ENCODE measurements at regions not wholly inside any gene's neighbourhood (a gene's known extent, or its start where the extent isn't known, plus 50 kb on each side); places are given as distances from the start of the nearest gene placed in this dataset.

DNA sequence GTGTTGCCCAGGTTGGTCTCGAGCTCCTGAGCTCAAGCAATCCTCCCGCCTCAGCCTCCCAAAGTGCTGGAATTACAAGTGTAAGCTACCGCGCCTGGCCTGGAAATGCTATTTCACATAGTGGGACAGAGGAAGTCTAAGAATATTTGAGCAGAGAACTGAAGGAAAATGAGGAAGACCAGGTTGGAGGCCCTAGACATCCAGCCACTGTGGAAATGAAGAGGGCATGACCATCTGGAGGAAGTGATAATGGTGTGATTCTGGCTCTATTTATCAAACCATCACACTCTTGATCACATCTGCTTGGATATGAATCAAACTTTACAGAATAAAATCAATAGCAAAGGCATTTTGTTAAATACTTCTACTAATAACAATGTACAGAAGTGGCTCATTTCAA is 65.9 kb upstream of the ARHGEF3 start:
- TF ChIP-seq, protein P1, sequence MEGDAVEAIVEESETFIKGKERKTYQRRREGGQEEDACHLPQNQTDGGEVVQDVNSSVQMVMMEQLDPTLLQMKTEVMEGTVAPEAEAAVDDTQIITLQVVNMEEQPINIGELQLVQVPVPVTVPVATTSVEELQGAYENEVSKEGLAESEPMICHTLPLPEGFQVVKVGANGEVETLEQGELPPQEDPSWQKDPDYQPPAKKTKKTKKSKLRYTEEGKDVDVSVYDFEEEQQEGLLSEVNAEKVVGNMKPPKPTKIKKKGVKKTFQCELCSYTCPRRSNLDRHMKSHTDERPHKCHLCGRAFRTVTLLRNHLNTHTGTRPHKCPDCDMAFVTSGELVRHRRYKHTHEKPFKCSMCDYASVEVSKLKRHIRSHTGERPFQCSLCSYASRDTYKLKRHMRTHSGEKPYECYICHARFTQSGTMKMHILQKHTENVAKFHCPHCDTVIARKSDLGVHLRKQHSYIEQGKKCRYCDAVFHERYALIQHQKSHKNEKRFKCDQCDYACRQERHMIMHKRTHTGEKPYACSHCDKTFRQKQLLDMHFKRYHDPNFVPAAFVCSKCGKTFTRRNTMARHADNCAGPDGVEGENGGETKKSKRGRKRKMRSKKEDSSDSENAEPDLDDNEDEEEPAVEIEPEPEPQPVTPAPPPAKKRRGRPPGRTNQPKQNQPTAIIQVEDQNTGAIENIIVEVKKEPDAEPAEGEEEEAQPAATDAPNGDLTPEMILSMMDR (IDR thresholded peaks at IDR 0.05; ENCODE audit: borderline replicate concordance, insufficient read depth, low read depth, low read length) = no peak
- H3K4me3 ChIP-seq (ENCODE audit: low read depth, low read length) = no peak overlapping the region

DNA sequence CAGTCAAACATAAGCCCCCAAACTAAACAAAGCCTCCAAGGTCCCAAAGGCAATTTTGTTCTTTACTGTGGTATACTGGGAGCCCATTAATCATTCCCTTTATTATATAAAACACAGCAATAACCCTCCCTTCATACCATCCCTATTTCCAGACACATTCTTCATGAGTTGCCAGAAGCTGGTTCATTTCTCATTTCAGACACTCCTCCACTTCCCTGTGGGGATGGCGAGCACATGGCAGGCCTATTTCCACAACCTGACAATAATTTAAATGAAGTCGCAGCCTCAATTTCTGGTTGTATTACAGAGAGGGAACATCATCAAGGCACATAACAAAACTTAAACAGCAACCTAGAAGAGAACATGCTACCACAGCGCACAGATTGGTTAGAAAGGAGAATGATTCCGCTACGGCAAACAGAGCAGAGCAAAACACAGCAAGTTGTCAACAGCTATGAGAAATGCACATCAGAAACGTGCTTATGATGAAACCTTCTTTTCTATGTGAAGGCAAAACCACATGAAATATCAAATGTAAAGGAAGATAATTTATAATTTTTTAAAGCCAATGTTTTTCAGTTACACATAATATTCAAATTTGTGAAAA is 63.3 kb upstream of the ARHGEF3 start:
- no peak overlapping the region for H3K4me3 ChIP-seq (ENCODE audit: low read depth, low read length)
- TF ChIP-seq, protein P1 (IDR thresholded peaks at IDR 0.05; ENCODE audit: borderline replicate concordance, insufficient read depth, low read depth, low read length) = no peak

DNA sequence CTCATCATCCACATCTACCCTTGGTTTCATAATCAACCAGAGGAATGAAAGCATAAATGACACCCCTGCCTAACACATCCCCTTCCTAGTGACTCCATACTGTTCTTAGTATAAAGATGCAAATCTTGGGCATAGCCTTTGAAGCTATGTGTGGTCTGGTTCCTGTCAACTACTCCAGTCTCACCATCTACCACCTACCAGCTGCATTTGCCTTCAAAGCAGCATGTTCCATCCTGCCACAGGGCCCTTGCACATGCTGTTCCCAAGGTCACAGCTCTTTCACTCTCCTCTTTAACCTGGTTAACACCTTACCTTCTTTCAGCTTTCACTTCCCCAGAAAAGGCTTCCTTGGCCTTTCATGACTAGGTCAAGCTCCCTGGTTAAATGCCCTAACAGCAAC is 62.3 kb upstream of the ARHGEF3 start:
- TF ChIP-seq, protein P1 (IDR thresholded peaks at IDR 0.05; ENCODE audit: borderline replicate concordance, insufficient read depth, low read depth, low read length) = no peak
- H3K4me3 ChIP-seq (ENCODE audit: low read depth, low read length) = no peak overlapping the region

DNA sequence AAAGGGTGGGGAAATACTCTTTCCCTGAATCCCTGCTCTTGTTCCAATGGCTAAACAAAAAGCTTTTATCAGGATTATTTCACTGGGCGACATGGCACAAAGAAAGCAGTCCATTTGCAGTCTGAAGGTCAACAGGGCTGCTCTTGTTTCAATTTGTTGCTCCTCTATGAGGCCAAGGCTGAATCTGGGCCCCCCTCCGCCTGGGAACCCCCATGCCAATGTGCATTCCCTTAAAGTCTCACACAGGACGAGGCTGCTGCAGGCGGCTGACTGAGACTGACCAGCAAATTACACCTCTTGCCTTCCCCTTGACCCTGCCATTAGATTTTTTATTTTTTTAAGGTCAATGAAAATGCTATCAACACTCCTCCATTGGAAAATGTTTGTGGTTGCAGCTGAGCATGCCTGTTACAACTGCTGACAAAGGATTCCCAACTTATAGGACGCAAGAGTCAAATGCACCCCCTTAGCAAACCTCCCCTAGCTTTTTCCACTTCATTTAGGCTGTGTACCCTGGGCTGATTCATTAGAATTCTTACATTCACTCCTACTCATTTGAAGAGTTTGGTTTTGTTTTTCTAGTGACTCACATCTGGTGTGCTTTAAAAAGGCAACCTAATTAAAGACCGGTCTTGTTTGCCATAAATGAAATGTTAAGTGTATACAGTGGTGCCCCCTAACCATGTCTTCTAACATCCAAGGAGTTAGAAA is 60.8 kb upstream of the ARHGEF3 start:
- TF ChIP-seq, protein P1 (IDR thresholded peaks at IDR 0.05; ENCODE audit: borderline replicate concordance, insufficient read depth, low read depth, low read length) = no peak
- no peak overlapping the region for H3K4me3 ChIP-seq (ENCODE audit: low read depth, low read length)

DNA sequence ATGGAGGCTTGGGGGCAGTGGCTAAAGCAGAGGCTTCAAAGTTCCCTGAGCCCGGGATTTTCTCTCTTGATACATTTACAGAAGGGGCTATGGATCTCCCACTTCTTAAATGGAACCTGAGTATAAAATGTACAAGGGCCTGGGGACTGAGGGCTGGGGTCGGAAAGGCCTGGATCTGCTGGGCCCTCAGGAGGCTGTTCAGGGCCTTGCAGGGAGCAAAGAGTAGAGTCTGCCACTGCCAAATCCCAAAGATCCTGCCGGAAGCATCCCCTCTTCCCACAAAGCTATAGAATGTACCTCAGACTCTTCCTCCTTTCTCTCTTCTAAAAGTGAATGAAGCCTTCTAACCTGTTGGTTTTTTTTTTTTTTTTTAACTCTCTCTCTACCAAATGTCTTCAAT is 59.8 kb upstream of the ARHGEF3 start:
- TF ChIP-seq, protein P1 (IDR thresholded peaks at IDR 0.05; ENCODE audit: borderline replicate concordance, insufficient read depth, low read depth, low read length) = no peak

DNA sequence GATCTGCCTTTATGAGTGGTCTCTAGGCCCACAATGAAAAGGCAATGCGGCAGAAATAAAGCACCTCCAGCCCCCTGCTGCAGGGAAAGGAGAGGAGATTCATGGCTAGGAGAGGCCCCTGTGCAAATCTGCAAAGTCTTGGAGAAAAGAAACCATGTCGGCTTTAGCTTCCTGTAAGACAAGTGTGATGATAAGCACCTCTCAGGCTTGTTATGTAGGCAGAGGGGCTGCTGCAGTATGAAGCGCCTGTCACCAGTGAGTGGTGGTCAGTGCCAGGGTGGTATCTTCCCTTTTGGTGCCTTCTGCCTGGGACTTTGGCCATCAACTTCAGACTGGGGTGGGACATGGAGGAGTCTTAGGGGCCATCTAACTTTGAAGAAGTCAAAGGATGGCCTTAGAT is 59.2 kb upstream of the ARHGEF3 start:
- no peak overlapping the region for H3K4me3 ChIP-seq (ENCODE audit: low read depth, low read length)
- TF ChIP-seq, protein P1 (IDR thresholded peaks at IDR 0.05; ENCODE audit: borderline replicate concordance, insufficient read depth, low read depth, low read length) = no peak

More for the DNA sequence above, 59.8 kb upstream of the ARHGEF3 start:
- H3K4me3 ChIP-seq (ENCODE audit: low read depth, low read length) = no peak overlapping the region

DNA sequence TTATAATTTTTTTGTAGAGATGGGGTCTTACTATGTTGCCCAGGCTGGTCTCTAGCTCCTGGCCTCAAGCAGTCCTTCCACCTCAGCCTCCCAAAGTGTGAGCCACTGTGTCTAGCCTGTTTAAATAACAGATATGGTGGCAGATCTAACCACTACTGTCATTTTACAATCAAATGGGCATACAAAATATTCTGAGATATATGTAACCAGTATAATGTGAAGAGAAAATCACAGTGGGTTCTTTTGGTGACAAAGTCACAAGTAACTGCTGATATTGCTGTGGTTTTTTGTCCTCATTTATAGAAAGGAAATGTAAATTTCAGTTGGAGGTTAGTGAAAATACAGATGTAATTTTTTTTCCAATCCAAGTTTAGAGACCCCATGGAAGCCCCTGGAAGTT is 58.6 kb upstream of the ARHGEF3 start:
- no peak overlapping the region for H3K4me3 ChIP-seq (ENCODE audit: low read depth, low read length)
- TF ChIP-seq, protein P1 (IDR thresholded peaks at IDR 0.05; ENCODE audit: borderline replicate concordance, insufficient read depth, low read depth, low read length) = no peak
